GM12878 (cell line): ENCODE measurements at regions not wholly inside any gene's neighbourhood (a gene's known extent, or its start where the extent isn't known, plus 50 kb on each side); places are given as distances from the start of the nearest gene placed in this dataset.

ENCODE experiments used
- BRCA1 ChIP-seq: IDR thresholded peaks from 2 replicates; pipeline ENCODE4 v1.6.1; 2011; ENCODE audit warnings: low read depth, low read length, improper control_type of control experiment
- CREM ChIP-seq: IDR thresholded peaks from 2 replicates; pipeline ENCODE4 v1.6.1; 2014; ENCODE audit warnings: antibody characterized with exemption, low read depth
- E2F4 ChIP-seq: IDR thresholded peaks from 2 replicates; pipeline ENCODE4 v1.6.1; 2012; ENCODE audit warnings: low read depth, low read length, improper control_type of control experiment
- EP300 ChIP-seq, 2 experiments: fragments of 150-350 bp in 1 of 2; IDR thresholded peaks; 2 replicates each; pipeline ENCODE4 v1.6.1; 2011 to 2012; ENCODE audit warnings: low read depth in 2 of 2, low read length in 2 of 2, borderline replicate concordance in 1 of 2, improper control_type of control experiment in 1 of 2, inconsistent platforms in 1 of 2; ENCODE audit not compliant: control insufficient read depth in 1 of 2
- ESRRA ChIP-seq: IDR thresholded peaks from 2 replicates; pipeline ENCODE4 v1.6.1; 2012; ENCODE audit warnings: mild to moderate bottlenecking, low read length, improper control_type of control experiment
- FOS ChIP-seq: IDR thresholded peaks from 3 replicates; pipeline ENCODE4 v1.6.1; 2011; ENCODE audit warnings: borderline replicate concordance; ENCODE audit not compliant: insufficient read length; ENCODE audit errors: extremely low read depth
- POLR2A ChIP-seq: IDR thresholded peaks from 2 replicates; pipeline ENCODE4 v1.6.1; 2011; ENCODE audit warnings: low read depth, mild to moderate bottlenecking, low read length
- POLR2AphosphoS5 ChIP-seq: IDR thresholded peaks from 2 replicates; pipeline ENCODE4 v1.6.1; 2011; ENCODE audit warnings: mild to moderate bottlenecking, low read length, inconsistent platforms
- RFX5 ChIP-seq: IDR thresholded peaks from 2 replicates; pipeline ENCODE4 v1.6.1; 2011; ENCODE audit warnings: low read depth, low read length, improper control_type of control experiment
- SIX5 ChIP-seq: IDR thresholded peaks from 2 replicates; pipeline ENCODE4 v1.6.1; 2011; ENCODE audit warnings: mild to moderate bottlenecking, low read depth, low read length, moderate library complexity; ENCODE audit not compliant: severe bottlenecking
- YY1 ChIP-seq: IDR thresholded peaks from 2 replicates; pipeline ENCODE4 v1.6.1; 2011; ENCODE audit warnings: low read depth, mild to moderate bottlenecking, low read length
- ZNF274 ChIP-seq: IDR thresholded peaks from one replicate; pipeline ENCODE4 v1.8.0; 2011; ENCODE audit not compliant: insufficient read length, insufficient read depth
- TF ChIP-seq, protein P1 (sequence below), 3 experiments: IDR thresholded peaks in 2 of 3; conservative IDR thresholded peaks in 1 of 3; 2 replicates each; pipeline ENCODE4 v1.5.1; 2011; ENCODE audit warnings: low read depth in 3 of 3, low read length in 3 of 3, mild to moderate bottlenecking in 3 of 3, control low read depth in 2 of 3, moderate library complexity in 2 of 3, inconsistent platforms in 1 of 3, mixed read lengths in 1 of 3; ENCODE audit not compliant: control insufficient read depth in 2 of 3, insufficient read depth in 1 of 3; ENCODE audit errors: extremely low read depth in 1 of 3

DNA sequence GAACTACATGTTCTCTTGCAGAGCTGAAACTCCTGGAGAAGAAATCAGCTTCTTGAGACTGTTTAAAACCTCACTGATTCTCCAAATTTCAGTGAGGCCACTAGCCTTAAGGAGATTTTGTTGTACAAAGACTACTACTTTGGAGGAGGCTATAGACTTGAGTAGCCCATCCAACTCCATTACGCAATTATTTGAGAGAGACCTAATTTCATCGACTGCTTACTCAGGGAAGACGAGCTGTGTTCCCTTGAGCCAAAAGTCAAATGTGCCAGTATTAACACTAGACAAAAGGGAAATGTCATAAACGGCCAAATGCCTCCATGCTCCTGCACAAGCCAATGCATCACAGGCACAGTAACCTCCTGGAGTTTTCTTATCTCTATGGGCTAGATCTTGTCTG, 182.8 kb upstream of the SESN3 start:
- TF ChIP-seq RFX5: no peak
- no peak for TF ChIP-seq ZNF274
- TF ChIP-seq EP300 (IDR thresholded peaks at IDR 0.05; ENCODE audit: borderline replicate concordance in 1 of 2, control insufficient read depth in 1 of 2, low read depth in 2 of 2, low read length in 2 of 2): no peak
- TF ChIP-seq, protein P1, sequence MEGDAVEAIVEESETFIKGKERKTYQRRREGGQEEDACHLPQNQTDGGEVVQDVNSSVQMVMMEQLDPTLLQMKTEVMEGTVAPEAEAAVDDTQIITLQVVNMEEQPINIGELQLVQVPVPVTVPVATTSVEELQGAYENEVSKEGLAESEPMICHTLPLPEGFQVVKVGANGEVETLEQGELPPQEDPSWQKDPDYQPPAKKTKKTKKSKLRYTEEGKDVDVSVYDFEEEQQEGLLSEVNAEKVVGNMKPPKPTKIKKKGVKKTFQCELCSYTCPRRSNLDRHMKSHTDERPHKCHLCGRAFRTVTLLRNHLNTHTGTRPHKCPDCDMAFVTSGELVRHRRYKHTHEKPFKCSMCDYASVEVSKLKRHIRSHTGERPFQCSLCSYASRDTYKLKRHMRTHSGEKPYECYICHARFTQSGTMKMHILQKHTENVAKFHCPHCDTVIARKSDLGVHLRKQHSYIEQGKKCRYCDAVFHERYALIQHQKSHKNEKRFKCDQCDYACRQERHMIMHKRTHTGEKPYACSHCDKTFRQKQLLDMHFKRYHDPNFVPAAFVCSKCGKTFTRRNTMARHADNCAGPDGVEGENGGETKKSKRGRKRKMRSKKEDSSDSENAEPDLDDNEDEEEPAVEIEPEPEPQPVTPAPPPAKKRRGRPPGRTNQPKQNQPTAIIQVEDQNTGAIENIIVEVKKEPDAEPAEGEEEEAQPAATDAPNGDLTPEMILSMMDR (IDR thresholded peaks at IDR 0.05 in 2 of 3, conservative IDR thresholded peaks at IDR 0.05 in 1 of 3; ENCODE audit: control insufficient read depth in 2 of 3, extremely low read depth in 1 of 3, insufficient read depth in 1 of 3, low read depth in 3 of 3, low read length in 3 of 3): no peak
- no peak for TF ChIP-seq FOS
- no peak for TF ChIP-seq SIX5
- TF ChIP-seq ESRRA: no peak
- TF ChIP-seq POLR2A: no peak
- no peak for TF ChIP-seq BRCA1
- no peak for TF ChIP-seq POLR2AphosphoS5
- TF ChIP-seq YY1: no peak
- no peak for TF ChIP-seq CREM
- TF ChIP-seq E2F4: no peak
